ENCODE measurements at regions not wholly inside any gene's neighbourhood (a gene's known extent, or its start where the extent isn't known, plus 50 kb on each side); places are given as distances from the start of the nearest gene placed in this dataset.

- no peak for TF ChIP-seq CTCF (IDR thresholded peaks at IDR 0.05; ENCODE audit: low read depth, low read length)
Observed at GRCh38 chr3:28844298-28845005, 436.4 kb upstream of the RBMS3 start.

GRCh38 chr3:28845006-28845324 lies 435.9 kb upstream of the RBMS3 start:
- DNase-seq (ENCODE audit: extremely low read depth, low read depth), result no peak
- TF ChIP-seq CTCF (IDR thresholded peaks at IDR 0.05; ENCODE audit: low read depth, low read length), result no peak

More at GRCh38 chr3:28844298-28845005, 436.4 kb upstream of the RBMS3 start:
- no peak for DNase-seq (ENCODE audit: extremely low read depth, low read depth)

- TF ChIP-seq CTCF (IDR thresholded peaks at IDR 0.05; ENCODE audit: low read depth, low read length), result no peak
- no peak for DNase-seq (ENCODE audit: extremely low read depth, low read depth)
Observed at GRCh38 chr3:28846971-28847478, 433.8 kb upstream of the RBMS3 start.

GRCh38 chr3:28847736-28848135 lies 433.1 kb upstream of the RBMS3 start:
- no peak for DNase-seq (ENCODE audit: extremely low read depth, low read depth)
- no peak for TF ChIP-seq CTCF (IDR thresholded peaks at IDR 0.05; ENCODE audit: low read depth, low read length)

GRCh38 chr3:28850186-28850585 lies 430.7 kb upstream of the RBMS3 start:
- DNase-seq (ENCODE audit: extremely low read depth, low read depth), result no peak
- TF ChIP-seq CTCF (IDR thresholded peaks at IDR 0.05; ENCODE audit: low read depth, low read length), result no peak

- DNase-seq (ENCODE audit: extremely low read depth, low read depth), result no peak
- TF ChIP-seq CTCF (IDR thresholded peaks at IDR 0.05; ENCODE audit: low read depth, low read length), result no peak; the same call in 1 of the 2 replicates
Observed at GRCh38 chr3:28853830-28854229, 427.0 kb upstream of the RBMS3 start.

GRCh38 chr3:28856796-28857195 lies 424.1 kb upstream of the RBMS3 start:
- DNase-seq (ENCODE audit: extremely low read depth, low read depth), result no peak
- TF ChIP-seq CTCF (IDR thresholded peaks at IDR 0.05; ENCODE audit: low read depth, low read length), result no peak

Data from AG09319 (cell line).